Neural cell (in vitro differentiated cells): ENCODE measurements at regions not wholly inside any gene's neighbourhood (a gene's known extent, or its start where the extent isn't known, plus 50 kb on each side); places are given as distances from the start of the nearest gene placed in this dataset.

Source experiments
- EP300 ChIP-seq: fragments of 450-650 bp; conservative IDR thresholded peaks from 2 replicates; pipeline ENCODE4 v1.6.1; 2014; ENCODE audit warnings: antibody characterized with exemption, mild to moderate bottlenecking, moderate library complexity; ENCODE audit not compliant: poor library complexity, severe bottlenecking
- EZH2 ChIP-seq: fragments of 200-600, 300-800 bp; shearing (Covaris generic), sonication (generic); IDR thresholded peaks from 2 replicates; pipeline ENCODE4 v1.6.1; 2014; ENCODE audit warnings: antibody characterized with exemption, low read length, borderline replicate concordance, mild to moderate bottlenecking; ENCODE audit not compliant: insufficient read depth, poor library complexity, severe bottlenecking
- RAD21 ChIP-seq: fragments of 450-650 bp; conservative IDR thresholded peaks from 2 replicates; pipeline ENCODE4 v1.6.1; 2014; ENCODE audit warnings: antibody characterized with exemption, mild to moderate bottlenecking, moderate library complexity
- TAF1 ChIP-seq: IDR thresholded peaks from 2 replicates; pipeline ENCODE4 v1.6.1; 2012; ENCODE audit warnings: low read depth
- TF ChIP-seq, protein P1 (sequence below): fragments of 450-650 bp; IDR thresholded peaks from 2 replicates; pipeline ENCODE4 v1.5.1; 2014; ENCODE audit warnings: antibody characterized with exemption, mild to moderate bottlenecking, moderate library complexity; ENCODE audit not compliant: poor library complexity, severe bottlenecking

DNA sequence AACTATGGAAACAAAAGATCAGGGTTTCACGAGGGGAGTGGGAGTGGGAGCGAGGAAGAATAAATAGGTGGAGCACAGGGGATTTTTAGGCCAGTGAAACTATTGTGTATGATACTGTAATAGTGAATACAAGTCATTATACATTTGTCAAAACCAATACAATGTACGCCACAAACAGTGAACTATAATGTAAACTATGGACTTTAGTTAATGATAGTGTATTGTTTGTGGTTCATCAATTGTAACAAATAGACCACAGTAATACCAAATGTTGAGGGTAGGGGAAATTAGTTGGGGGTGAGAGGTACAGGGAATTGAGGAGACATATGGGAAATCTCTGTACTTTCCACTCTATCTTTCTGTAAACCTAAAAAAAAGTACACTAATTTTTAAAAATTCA is 218.4 kb downstream of the FRK start:
- TF ChIP-seq TAF1 (no peak), RAD21 (no peak), EZH2 (no peak), EP300 (no peak)
- TF ChIP-seq, protein P1, sequence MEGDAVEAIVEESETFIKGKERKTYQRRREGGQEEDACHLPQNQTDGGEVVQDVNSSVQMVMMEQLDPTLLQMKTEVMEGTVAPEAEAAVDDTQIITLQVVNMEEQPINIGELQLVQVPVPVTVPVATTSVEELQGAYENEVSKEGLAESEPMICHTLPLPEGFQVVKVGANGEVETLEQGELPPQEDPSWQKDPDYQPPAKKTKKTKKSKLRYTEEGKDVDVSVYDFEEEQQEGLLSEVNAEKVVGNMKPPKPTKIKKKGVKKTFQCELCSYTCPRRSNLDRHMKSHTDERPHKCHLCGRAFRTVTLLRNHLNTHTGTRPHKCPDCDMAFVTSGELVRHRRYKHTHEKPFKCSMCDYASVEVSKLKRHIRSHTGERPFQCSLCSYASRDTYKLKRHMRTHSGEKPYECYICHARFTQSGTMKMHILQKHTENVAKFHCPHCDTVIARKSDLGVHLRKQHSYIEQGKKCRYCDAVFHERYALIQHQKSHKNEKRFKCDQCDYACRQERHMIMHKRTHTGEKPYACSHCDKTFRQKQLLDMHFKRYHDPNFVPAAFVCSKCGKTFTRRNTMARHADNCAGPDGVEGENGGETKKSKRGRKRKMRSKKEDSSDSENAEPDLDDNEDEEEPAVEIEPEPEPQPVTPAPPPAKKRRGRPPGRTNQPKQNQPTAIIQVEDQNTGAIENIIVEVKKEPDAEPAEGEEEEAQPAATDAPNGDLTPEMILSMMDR: no peak
